ENCODE measurements at regions not wholly inside any gene's neighbourhood (a gene's known extent, or its start where the extent isn't known, plus 50 kb on each side); places are given as distances from the start of the nearest gene placed in this dataset.
A peak's percentile ranks its signal among the peaks of the same experiment; 100 is the strongest.

- Histone ChIP-seq H3K4me1 (no peaks in the 10 kb centered on the region), H3K4me3 (no peak overlapping the region), H3K9me3 (no peaks in the 10 kb centered on the region), H3K27ac (no peak overlapping the region), H3K4me2 (no peak overlapping the region)
- no peak for FAIRE-seq
- TF ChIP-seq ZFP36 (IDR thresholded peaks at IDR 0.05; ENCODE audit: borderline replicate concordance, partially characterized antibody) = no peak
- DNase-seq (ENCODE audit: low read depth in 1 of 2, low spot score in 1 of 2) = no peak
- WGBS (ENCODE audit: missing lambda C conversion rate) = 22% methylated on average over 2 of the region's 2 CpGs
- POLR2A ChIA-PET = no interaction called here
- no peak for ATAC-seq
- CTCF ChIA-PET = no interaction called here
Measured at GRCh38 chr20:6502999-6503398, 264.5 kb upstream of the BMP2 start.

- Histone ChIP-seq H3K9me3 (no peaks in the 10 kb centered on the region), H3K4me3 (no peak overlapping the region), H3K27ac (no peak overlapping the region), H3K4me2 (no peak overlapping the region), H3K4me1 (no peaks in the 10 kb centered on the region)
- ChIA-PET CTCF (no interaction called here), POLR2A (no interaction called here)
- WGBS (ENCODE audit: missing lambda C conversion rate) = 4% methylated on average over 2 of the region's 2 CpGs
- DNase-seq (ENCODE audit: low read depth in 1 of 2, low spot score in 1 of 2) (no peak), ATAC-seq (no peak), FAIRE-seq (no peak)
- TF ChIP-seq E2F6 (IDR thresholded peaks at IDR 0.05; ENCODE audit: borderline replicate concordance, low read depth) = no peak
- no peak for TF ChIP-seq EP300 (IDR thresholded peaks at IDR 0.05)
- TF ChIP-seq HDAC2 (IDR thresholded peaks at IDR 0.05) = no peak
- no peak for TF ChIP-seq RARB (CRISPR knock-in tag; IDR thresholded peaks at IDR 0.05)
- TF ChIP-seq SREBF2 (IDR thresholded peaks at IDR 0.05) = no peak
- TF ChIP-seq NFE2L2 (conservative IDR thresholded peaks at IDR 0.05; ENCODE audit: low read length) = no peak
Measured at GRCh38 chr20:6502219-6502618, 265.3 kb upstream of the BMP2 start.

GRCh38 chr20:6501061-6501460, 266.4 kb upstream of the BMP2 start:
- FAIRE-seq = no peak
- 0 out of 6 replicates have a peak, but pooled peaks of 1 of the 2 experiments have one; percentile 24 for ATAC-seq
- ChIA-PET POLR2A (no interaction called here), CTCF (interaction anchor here (0.5 to 1.5 kb wide), 2 partner anchors 14 to 73 kb away, joined by 3 to 4 read pairs; no protein-coding TSS in a partner anchor)
- TF ChIP-seq JUNB (IDR thresholded peaks at IDR 0.05) (no peak), USF2 (IDR thresholded peaks at IDR 0.05) (no peak), RAD21 (conservative IDR thresholded peaks at IDR 0.05 in 1 of 2, IDR thresholded peaks at IDR 0.05 in 1 of 2) (no peak), E2F6 (IDR thresholded peaks at IDR 0.05; ENCODE audit: borderline replicate concordance, low read depth) (no peak), ZC3H11A (IDR thresholded peaks at IDR 0.05) (no peak), HES2 (IDR thresholded peaks at IDR 0.05) (no peak), SMC3 (IDR thresholded peaks at IDR 0.05) (no peak), BHLHE40 (IDR thresholded peaks at IDR 0.05; ENCODE audit: low read depth, low read length) (no peak), HOXB5 (CRISPR knock-in tag; IDR thresholded peaks at IDR 0.05) (no peak), JUN (IDR thresholded peaks at IDR 0.05) (no peak), CEBPB (IDR thresholded peaks at IDR 0.05) (no peak), HMGXB4 (CRISPR knock-in tag; IDR thresholded peaks at IDR 0.05; ENCODE audit: borderline replicate concordance) (no peak), CHD2 (IDR thresholded peaks at IDR 0.05; ENCODE audit: low read length, partially characterized antibody) (no peak)
- Histone ChIP-seq H3K4me2 (no peak overlapping the region), H3K4me1 (no peaks in the 10 kb centered on the region), H3K4me3 (no peak overlapping the region), H3K27ac (no peak overlapping the region), H3K9me3 (no peaks in the 10 kb centered on the region)
- 6% methylated on average over 1 of the region's 1 CpG for WGBS (ENCODE audit: missing lambda C conversion rate)
- DNase-seq (ENCODE audit: low read depth in 1 of 2, low spot score in 1 of 2) = peak in 1 of 2 experiments; percentile 13

All from A549 (cell line).